ENCODE measurements at regions not wholly inside any gene's neighbourhood (a gene's known extent, or its start where the extent isn't known, plus 50 kb on each side); places are given as distances from the start of the nearest gene placed in this dataset.

GRCh38 chr1:87227651-87228050 lies 101.0 kb upstream of the LMO4 start:
- no peak overlapping the region for H4K8ac ChIP-seq (replicated peaks; ENCODE audit: insufficient read length, low read depth, low read length)
- H3K9me3 ChIP-seq (ENCODE audit: control insufficient read depth, low read depth, low read length): no peaks in the 10 kb centered on the region
- no peak overlapping the region for H3K23ac ChIP-seq (ENCODE audit: insufficient read length, low read depth, low read length)
- no peak overlapping the region for H4K5ac ChIP-seq (ENCODE audit: insufficient read length, low read depth, low read length)
- Mint-ChIP-seq H3K27ac (no peak overlapping the region), H3K36me3 (ENCODE audit: insufficient read depth in 1 of 3, low read depth in 3 of 3) (0 out of 7 replicates have a peak, but pooled peaks cover 0 to 5% (median 0%) of the 10 kb centered on the region in 3 experiments), H3K9me3 (peaks cover 0 to 2% of the 10 kb centered on the region in 2 experiments; a peak in 2 of 5 replicates), H3K4me1 (peaks cover 11 to 14% of the 10 kb centered on the region in 2 experiments), H3K27me3 (ENCODE audit: low read depth) (no peaks in the 10 kb centered on the region), H3K4me3 (no peak overlapping the region)
- no peak overlapping the region for H3T11ph ChIP-seq (ENCODE audit: low read length)
- no peak overlapping the region for H2BK20ac ChIP-seq (ENCODE audit: low read depth, low read length, poor library complexity, severe bottlenecking)
- H2AFZ ChIP-seq (ENCODE audit: low read length): no peak overlapping the region
- H3K23me2 ChIP-seq (ENCODE audit: insufficient read length, low read depth, low read length, poor library complexity, severe bottlenecking): no peaks in the 10 kb centered on the region
- no peak overlapping the region for H3K56ac ChIP-seq (ENCODE audit: insufficient read length, low read depth, low read length)
- H3K4ac ChIP-seq (ENCODE audit: low read depth, low read length): no peak overlapping the region
- no peak overlapping the region for H2AK5ac ChIP-seq (ENCODE audit: insufficient read length, low read length)
- TF ChIP-seq CTCF (conservative IDR thresholded peaks at IDR 0.05): no peak
- H3K4me1 ChIP-seq (ENCODE audit: insufficient read depth, low read length): peaks cover 3% of the 10 kb centered on the region; the same call in 1 of the 2 replicates
- no peak overlapping the region for H3K4me2 ChIP-seq (ENCODE audit: insufficient read depth, insufficient read length, low read length)
- no peak overlapping the region for H4K91ac ChIP-seq (ENCODE audit: insufficient read length, low read depth, low read length)
- H2BK12ac ChIP-seq (ENCODE audit: insufficient read length, low read depth, low read length): no peak overlapping the region
- no peak overlapping the region for H2BK120ac ChIP-seq (ENCODE audit: low read depth, low read length, poor library complexity, severe bottlenecking)
- H2BK15ac ChIP-seq (ENCODE audit: low read depth, low read length): no peak overlapping the region
- H4K20me1 ChIP-seq (ENCODE audit: control insufficient read depth, insufficient read depth, insufficient read length): no peaks in the 10 kb centered on the region
- no peak for DNase-seq
- H2BK5ac ChIP-seq (ENCODE audit: insufficient read length, low read length): no peak overlapping the region
- no peaks in the 10 kb centered on the region for H3K79me1 ChIP-seq (ENCODE audit: insufficient read depth, low read depth, low read length, poor library complexity, severe bottlenecking)
- no peak overlapping the region for H3K14ac ChIP-seq (ENCODE audit: insufficient read depth, low read length)
- H3K27me3 ChIP-seq (ENCODE audit: insufficient read depth, low read length): no peaks in the 10 kb centered on the region
- H3K9ac ChIP-seq (ENCODE audit: extremely low read depth, insufficient read length, low read length): no peak overlapping the region
- no peak overlapping the region for H3K18ac ChIP-seq (ENCODE audit: insufficient read length, low read depth, low read length)
- no peak overlapping the region for H3K27ac ChIP-seq (ENCODE audit: insufficient read length, low read depth, low read length)
- WGBS (ENCODE audit: extremely low coverage, insufficient read length, low lambda C conversion rate): no CpG with 5 or more reads among the region's 3 CpGs
- no peaks in the 10 kb centered on the region for H3K79me2 ChIP-seq (ENCODE audit: insufficient read depth, low read length)
